CD14-positive monocyte (primary cell): ENCODE measurements at regions not wholly inside any gene's neighbourhood (a gene's known extent, or its start where the extent isn't known, plus 50 kb on each side); places are given as distances from the start of the nearest gene placed in this dataset.

Experiments used
- DNase-seq, 3 donors: peaks; one replicate each; pipeline ENCODE4 v3.0.0-alpha.2; 2011 to 2022
- H2AFZ ChIP-seq: 2 replicates; pipeline ENCODE4 v1.6.0; 2012; ENCODE audit warnings: mild to moderate bottlenecking, low read depth, low read length, inconsistent platforms; ENCODE audit not compliant: insufficient read depth, poor library complexity, severe bottlenecking
- H3K27ac ChIP-seq, 2 donors: 1 replicate in 1 of 2; 2 replicates in 1 of 2; pipeline ENCODE4 v1.5.1; 2012 to 2013; ENCODE audit warnings: low read length in 2 of 2, control low read depth in 1 of 2, inconsistent platforms in 1 of 2, low read depth in 1 of 2, mild to moderate bottlenecking in 1 of 2
- H3K27me3 ChIP-seq, 2 donors: one replicate each; pipeline versions ENCODE4 v1.6.0 to v1.6.1; 2011 to 2013; ENCODE audit warnings: low read length in 2 of 2; ENCODE audit not compliant: control insufficient read depth in 2 of 2, insufficient read depth in 2 of 2
- H3K36me3 ChIP-seq, 2 donors: replicated peaks in 1 of 2; 1 replicate in 1 of 2; 2 replicates in 1 of 2; pipeline versions ENCODE4 v1.5.1 to v1.6.1; 2012 to 2013; ENCODE audit warnings: low read length in 2 of 2, control low read depth in 1 of 2, inconsistent platforms in 1 of 2, mild to moderate bottlenecking in 1 of 2; ENCODE audit not compliant: insufficient read depth in 2 of 2, control insufficient read depth in 1 of 2
- H3K4me1 ChIP-seq, 2 donors: 1 replicate in 1 of 2; 2 replicates in 1 of 2; pipeline versions ENCODE4 v1.5.1 to v1.6.1; 2012 to 2013; ENCODE audit warnings: low read length in 2 of 2, control low read depth in 1 of 2, inconsistent platforms in 1 of 2, mild to moderate bottlenecking in 1 of 2, moderate library complexity in 1 of 2; ENCODE audit not compliant: insufficient read depth in 2 of 2, control insufficient read depth in 1 of 2
- H3K4me2 ChIP-seq: replicated peaks from 2 replicates; pipeline ENCODE3; 2012; ENCODE audit warnings: low read length, moderate library complexity, mild to moderate bottlenecking; ENCODE audit not compliant: poor library complexity, severe bottlenecking; ENCODE audit errors: extremely low read depth
- H3K4me3 ChIP-seq, 3 experiments: fragments of 200-600 bp in 1 of 3; sonication (generic) in 1 of 3; replicated peaks in 1 of 3; 1 replicate in 2 of 3; 2 replicates in 1 of 3; pipeline ENCODE4 v1.5.1; 2011 to 2013; ENCODE audit warnings: low read length in 3 of 3, mild to moderate bottlenecking in 3 of 3, control low read depth in 2 of 3, low read depth in 2 of 3, inconsistent platforms in 1 of 3, moderate library complexity in 1 of 3
- H3K79me2 ChIP-seq: 2 replicates; pipeline ENCODE4 v1.6.0; 2012; ENCODE audit warnings: mild to moderate bottlenecking, control low read depth, inconsistent platforms, low read length, moderate library complexity; ENCODE audit not compliant: insufficient read depth
- H3K9ac ChIP-seq: 2 replicates; pipeline ENCODE4 v1.6.0; 2017; ENCODE audit warnings: low read length, mild to moderate bottlenecking; ENCODE audit not compliant: insufficient read depth, poor library complexity, severe bottlenecking
- H3K9me3 ChIP-seq, 2 donors: replicated peaks in 1 of 2; 1 replicate in 1 of 2; 2 replicates in 1 of 2; pipeline versions ENCODE4 v1.5.1 to v1.6.1; 2012 to 2013; ENCODE audit warnings: low read length in 2 of 2, control low read depth in 1 of 2; ENCODE audit not compliant: control insufficient read depth in 1 of 2, insufficient read depth in 1 of 2
- H4K20me1 ChIP-seq: 2 replicates; pipeline ENCODE4 v1.6.0; 2012; ENCODE audit warnings: mild to moderate bottlenecking, low read length, control low read depth, moderate library complexity; ENCODE audit not compliant: insufficient read depth
- H3K27ac Mint-ChIP-seq, 7 donors: one replicate each; pipeline ENCODE4 v1.8.0; 2020; ENCODE audit warnings: mild to moderate bottlenecking in 7 of 7, mixed read lengths in 7 of 7, moderate library complexity in 6 of 7, inconsistent platforms in 2 of 7
- H3K27me3 Mint-ChIP-seq, 3 donors: one replicate each; pipeline ENCODE4 v1.8.0; 2021 to 2022; ENCODE audit warnings: low read depth in 3 of 3, mild to moderate bottlenecking in 3 of 3, mixed read lengths in 3 of 3, moderate library complexity in 3 of 3, inconsistent platforms in 1 of 3
- H3K36me3 Mint-ChIP-seq, 2 donors: one replicate each; pipeline ENCODE4 v1.8.0; 2020; ENCODE audit warnings: mixed read lengths in 2 of 2, inconsistent platforms in 1 of 2, mild to moderate bottlenecking in 1 of 2
- H3K4me1 Mint-ChIP-seq: one replicate; pipeline ENCODE4 v1.8.0; 2020; ENCODE audit warnings: mild to moderate bottlenecking, mixed read lengths
- H3K4me3 Mint-ChIP-seq, 2 donors: one replicate each; pipeline ENCODE4 v1.8.0; 2020; ENCODE audit warnings: mild to moderate bottlenecking in 2 of 2, mixed read lengths in 2 of 2, moderate library complexity in 1 of 2
- H3K9me3 Mint-ChIP-seq, 7 donors: one replicate each; pipeline ENCODE4 v1.8.0; 2020 to 2022; ENCODE audit warnings: mixed read lengths in 7 of 7, mild to moderate bottlenecking in 6 of 7, moderate library complexity in 6 of 7, inconsistent platforms in 2 of 7
- CTCF ChIP-seq: fragments of 200-600 bp; IDR thresholded peaks from one replicate; pipeline ENCODE4 v1.8.0; 2022; ENCODE audit warnings: antibody characterized with exemption, mild to moderate bottlenecking
- WGBS: methylation state at CpG from one replicate; pipeline ENCODE4 v1.1.5; 2013; ENCODE audit warnings: missing lambda C conversion rate; ENCODE audit not compliant: insufficient coverage; 5-methylcytosine and 5-hydroxymethylcytosine counted together
- intact Hi-C, 2 donors: fragments of 100-400 bp; cut with micrococcal nuclease; formaldehyde crosslinking; loops; one replicate each; pipeline versions ENCODE4 v1.15.0 to v1.15.1; 2023

GRCh38 chr12:114274131-114274530, 131.8 kb downstream of the TBX5 start:
- Histone ChIP-seq H2AFZ (no peak overlapping the region), H3K27ac (no peak overlapping the region), H3K4me3 (no peak overlapping the region), H3K36me3 (no peaks in the 10 kb centered on the region), H4K20me1 (no peaks in the 10 kb centered on the region), H3K4me1 (no peaks in the 10 kb centered on the region), H3K79me2 (no peaks in the 10 kb centered on the region), H3K4me2 (no peak overlapping the region), H3K9ac (no peak overlapping the region), H3K9me3 (no peaks in the 10 kb centered on the region), H3K27me3 (no peaks in the 10 kb centered on the region)
- H3K36me3 Mint-ChIP-seq, result no peaks in the 10 kb centered on the region
- intact Hi-C loops, result no loop called here
- WGBS, result no CpG with 5 or more reads among the region's 1 CpG
- H3K27me3 Mint-ChIP-seq, result peaks cover 0 to 6% (median 3%) of the 10 kb centered on the region in 3 donors
- no peak for TF ChIP-seq CTCF
- H3K27ac Mint-ChIP-seq, result no peak overlapping the region
- DNase-seq, result no peak
- no peak overlapping the region for H3K4me3 Mint-ChIP-seq
- peaks cover 0 to 2% (median 0%) of the 10 kb centered on the region in 7 donors for H3K9me3 Mint-ChIP-seq
- H3K4me1 Mint-ChIP-seq, result no peaks in the 10 kb centered on the region

GRCh38 chr12:114272605-114273004, 133.3 kb downstream of the TBX5 start:
- no peak overlapping the region for H3K27ac ChIP-seq
- TF ChIP-seq CTCF, result no peak
- intact Hi-C loops, result no loop called here
- peaks cover 2 to 6% (median 5%) of the 10 kb centered on the region in 3 donors for H3K27me3 Mint-ChIP-seq
- no peak overlapping the region for H3K4me3 ChIP-seq
- no peaks in the 10 kb centered on the region for H3K79me2 ChIP-seq
- no peaks in the 10 kb centered on the region for H3K9me3 Mint-ChIP-seq
- no peak overlapping the region for H3K27ac Mint-ChIP-seq
- no peaks in the 10 kb centered on the region for H3K4me1 Mint-ChIP-seq
- H3K9me3 ChIP-seq, result no peaks in the 10 kb centered on the region
- H3K4me1 ChIP-seq, result no peaks in the 10 kb centered on the region
- no CpG with 5 or more reads among the region's 5 CpGs for WGBS
- H3K27me3 ChIP-seq, result no peaks in the 10 kb centered on the region
- H4K20me1 ChIP-seq, result no peaks in the 10 kb centered on the region
- no peak overlapping the region for H2AFZ ChIP-seq
- no peak overlapping the region for H3K4me3 Mint-ChIP-seq
- no peaks in the 10 kb centered on the region for H3K36me3 Mint-ChIP-seq
- no peaks in the 10 kb centered on the region for H3K36me3 ChIP-seq
- no peak overlapping the region for H3K9ac ChIP-seq
- no peak for DNase-seq
- H3K4me2 ChIP-seq, result no peak overlapping the region
